K562 (cell line): ENCODE measurements at regions not wholly inside any gene's neighbourhood (a gene's known extent, or its start where the extent isn't known, plus 50 kb on each side); places are given as distances from the start of the nearest gene placed in this dataset.

Source experiments
- ARNT ChIP-seq, 2 experiments: fragments of 450-650 bp; IDR thresholded peaks; 2 replicates each; pipeline ENCODE4 v1.6.1; 2016; ENCODE audit warnings: mild to moderate bottlenecking in 1 of 2
- ATF1 ChIP-seq, 2 experiments: fragments of 450-650 bp in 1 of 2; IDR thresholded peaks; 2 replicates each; pipeline ENCODE4 v1.6.1; 2016; ENCODE audit warnings: missing compliant biosample characterization in 1 of 2, missing genetic modification characterization in 1 of 2
- EP300 ChIP-seq: IDR thresholded peaks from 2 replicates; pipeline ENCODE4 v1.6.1; 2012; ENCODE audit warnings: low read length, improper control_type of control experiment
- GTF2F1 ChIP-seq: IDR thresholded peaks from 2 replicates; pipeline ENCODE4 v1.6.1; 2011; ENCODE audit warnings: low read depth, low read length, improper control_type of control experiment
- HMG20A ChIP-seq: fragments of 450-650 bp; formaldehyde crosslinking; conservative IDR thresholded peaks from 2 replicates; pipeline ENCODE4 v1.4.0; 2020; ENCODE audit warnings: mild to moderate bottlenecking, mixed read lengths
- KHSRP ChIP-seq: fragments of 450-650 bp; IDR thresholded peaks from 2 replicates; pipeline ENCODE4 v1.6.1; 2017
- LARP7 ChIP-seq: fragments of 450-650 bp; IDR thresholded peaks from 2 replicates; pipeline ENCODE4 v1.6.1; 2016
- MCM5 ChIP-seq: fragments of 450-650 bp; IDR thresholded peaks from 2 replicates; pipeline ENCODE4 v1.6.1; 2016; ENCODE audit warnings: low read depth
- MCM7 ChIP-seq, 2 experiments: fragments of 450-650 bp; IDR thresholded peaks; 2 replicates each; pipeline ENCODE4 v1.6.1; 2016 to 2018
- MTA3 ChIP-seq: fragments of 450-650 bp; formaldehyde crosslinking; IDR thresholded peaks from 2 replicates; pipeline ENCODE4 v1.6.1; 2017; ENCODE audit warnings: mild to moderate bottlenecking, borderline replicate concordance
- NBN ChIP-seq: fragments of 450-650 bp; IDR thresholded peaks from 2 replicates; pipeline ENCODE4 v1.6.1; 2016; ENCODE audit warnings: low read depth, mild to moderate bottlenecking
- NCOA1 ChIP-seq: fragments of 450-650 bp; IDR thresholded peaks from 2 replicates; pipeline ENCODE4 v1.6.1; 2016; ENCODE audit warnings: low read depth
- OTX1 ChIP-seq: fragments of 450-650 bp; formaldehyde crosslinking; IDR thresholded peaks from 2 replicates; pipeline ENCODE4 v1.4.0; 2022; ENCODE audit warnings: mild to moderate bottlenecking
- PTTG1 ChIP-seq: fragments of 450-650 bp; IDR thresholded peaks from 2 replicates; pipeline ENCODE4 v1.6.1; 2016; ENCODE audit warnings: low read depth, mild to moderate bottlenecking, missing genetic modification characterization, missing compliant biosample characterization
- RBM25 ChIP-seq: fragments of 200-400 bp; formaldehyde crosslinking; IDR thresholded peaks from 2 replicates; pipeline ENCODE4 v1.6.1; 2018; ENCODE audit warnings: low read length, low read depth, moderate library complexity; ENCODE audit not compliant: severe bottlenecking
- SETDB1 ChIP-seq: IDR thresholded peaks from one replicate; pipeline ENCODE4 v1.6.1; 2012; ENCODE audit warnings: low read length, control low read depth, inconsistent platforms
- TAF9B ChIP-seq: fragments of 450-650 bp; IDR thresholded peaks from 2 replicates; pipeline ENCODE4 v1.6.1; 2018; ENCODE audit warnings: mild to moderate bottlenecking; ENCODE audit not compliant: partially characterized antibody
- ZFP30 ChIP-seq: fragments of 250-450 bp; sonication (Bioruptor Pico); IDR thresholded peaks from 2 replicates; pipeline ENCODE4 v1.8.0; 2022; ENCODE audit warnings: moderate library complexity, mild to moderate bottlenecking, inconsistent platforms, borderline replicate concordance
- ZFP36 ChIP-seq: fragments of 150-350 bp; IDR thresholded peaks from 2 replicates; pipeline ENCODE4 v1.6.1; 2018; ENCODE audit warnings: low read length, low read depth; ENCODE audit not compliant: partially characterized antibody
- ZKSCAN3 ChIP-seq: fragments of 250-450 bp; sonication (Bioruptor Pico); IDR thresholded peaks from 2 replicates; pipeline ENCODE4 v1.4.0; 2020
- ZNF12 ChIP-seq: sonication (generic); formaldehyde crosslinking; IDR thresholded peaks from 2 replicates; pipeline ENCODE4 v1.4.0; 2020; ENCODE audit warnings: mild to moderate bottlenecking, missing genetic modification reagents
- ZNF134 ChIP-seq: fragments of 250-450 bp; sonication (Bioruptor Pico); conservative IDR thresholded peaks from 2 replicates; pipeline ENCODE4 v1.4.0; 2020
- TF ChIP-seq, protein P1 (sequence below): sonication (generic); formaldehyde crosslinking; IDR thresholded peaks from 2 replicates; pipeline ENCODE4 v1.8.0; 2022; ENCODE audit warnings: mild to moderate bottlenecking, missing genetic modification reagents
- TF ChIP-seq, protein P2 (sequence below): fragments of 450-650 bp; IDR thresholded peaks from 2 replicates; pipeline ENCODE4 v1.6.1; 2016; ENCODE audit warnings: low read depth, mild to moderate bottlenecking, moderate library complexity
- TF ChIP-seq, protein P3 (sequence below): fragments of 250-450 bp; sonication (Bioruptor Pico); IDR thresholded peaks from 2 replicates; pipeline ENCODE4 v1.9.0; 2021; ENCODE audit warnings: mild to moderate bottlenecking, inconsistent platforms
- TF ChIP-seq, protein P4 (sequence below): fragments of 450-650 bp; IDR thresholded peaks from 2 replicates; pipeline ENCODE4 v1.6.1; 2016; ENCODE audit warnings: borderline replicate concordance

DNA sequence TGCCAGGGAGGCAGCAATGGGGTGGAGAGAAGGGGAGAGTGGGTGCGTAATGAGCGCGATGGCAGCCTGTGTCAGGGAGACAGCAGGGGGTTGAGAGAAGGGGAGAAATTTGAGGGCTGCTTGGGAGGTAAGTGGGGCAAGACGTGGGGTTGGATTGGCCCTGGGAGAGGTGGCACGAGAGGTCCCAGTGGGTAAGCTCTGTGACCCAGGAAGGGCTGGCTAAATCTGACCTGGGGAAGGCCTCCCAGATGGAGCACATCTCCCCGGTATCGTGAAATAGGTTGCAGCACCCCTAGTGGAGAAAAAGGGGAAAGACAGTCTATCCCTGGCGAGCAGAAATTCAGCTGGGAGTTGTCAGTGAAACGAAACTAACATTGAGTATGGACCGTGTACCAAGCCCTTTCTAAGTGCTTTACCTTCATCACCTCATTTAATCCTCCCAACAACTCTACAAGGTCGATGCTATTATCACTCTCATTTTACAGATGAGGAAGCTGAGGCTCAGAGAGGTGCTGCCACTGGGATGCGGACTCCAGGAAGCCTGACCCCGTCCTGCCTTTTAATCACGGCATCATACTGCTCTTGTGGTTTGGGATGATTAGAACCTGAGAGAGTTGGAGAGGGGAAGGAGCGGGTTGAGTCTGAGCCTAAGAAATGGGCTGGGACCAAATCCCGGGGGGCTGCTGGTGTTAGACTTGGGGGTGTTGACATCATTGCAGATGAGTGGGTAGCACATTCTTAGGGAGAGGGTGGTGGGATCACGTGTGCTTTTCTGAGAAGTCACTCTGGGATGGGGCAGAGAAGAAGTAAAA lies 56.6 kb upstream of the RPL11 start (continued):
- no peak for TF ChIP-seq ZFP30 (CRISPR knock-in tag)
- TF ChIP-seq SETDB1 = no peak
- TF ChIP-seq MCM7 (IDR thresholded peaks at IDR 0.05) = no peak
- no peak for TF ChIP-seq OTX1 (CRISPR knock-in tag)
- no peak for TF ChIP-seq NCOA1
- no peak for TF ChIP-seq KHSRP
- TF ChIP-seq ZNF12 = no peak
- no peak for TF ChIP-seq TAF9B
- TF ChIP-seq LARP7 = peak; percentile 54; the same call in 1 of the 2 replicates
- TF ChIP-seq ARNT (IDR thresholded peaks at IDR 0.05) = peak in 1 of 2 experiments; percentile 80; a peak in 1 of 4 replicates
- TF ChIP-seq ZFP36 = no peak
- no peak for TF ChIP-seq GTF2F1
- TF ChIP-seq, protein P1, sequence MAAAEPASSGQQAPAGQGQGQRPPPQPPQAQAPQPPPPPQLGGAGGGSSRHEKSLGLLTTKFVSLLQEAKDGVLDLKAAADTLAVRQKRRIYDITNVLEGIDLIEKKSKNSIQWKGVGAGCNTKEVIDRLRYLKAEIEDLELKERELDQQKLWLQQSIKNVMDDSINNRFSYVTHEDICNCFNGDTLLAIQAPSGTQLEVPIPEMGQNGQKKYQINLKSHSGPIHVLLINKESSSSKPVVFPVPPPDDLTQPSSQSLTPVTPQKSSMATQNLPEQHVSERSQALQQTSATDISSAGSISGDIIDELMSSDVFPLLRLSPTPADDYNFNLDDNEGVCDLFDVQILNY (CRISPR knock-in tag) = no peak
- no peak for TF ChIP-seq EP300
- TF ChIP-seq HMG20A = no peak
- TF ChIP-seq, protein P2, sequence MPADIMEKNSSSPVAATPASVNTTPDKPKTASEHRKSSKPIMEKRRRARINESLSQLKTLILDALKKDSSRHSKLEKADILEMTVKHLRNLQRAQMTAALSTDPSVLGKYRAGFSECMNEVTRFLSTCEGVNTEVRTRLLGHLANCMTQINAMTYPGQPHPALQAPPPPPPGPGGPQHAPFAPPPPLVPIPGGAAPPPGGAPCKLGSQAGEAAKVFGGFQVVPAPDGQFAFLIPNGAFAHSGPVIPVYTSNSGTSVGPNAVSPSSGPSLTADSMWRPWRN = no peak
- peak; percentile 38; the same call in 1 of the 2 replicates for TF ChIP-seq MTA3
- TF ChIP-seq MCM5 = no peak
- TF ChIP-seq RBM25 = no peak
- TF ChIP-seq NBN = peak; percentile 46; the same call in 1 of the 2 replicates
- no peak for TF ChIP-seq ZKSCAN3 (CRISPR knock-in tag)
- TF ChIP-seq ATF1 (CRISPR knock-in tag; IDR thresholded peaks at IDR 0.05) = no peak
- no peak for TF ChIP-seq ATF1 (tag; IDR thresholded peaks at IDR 0.05)
- TF ChIP-seq, protein P3, sequence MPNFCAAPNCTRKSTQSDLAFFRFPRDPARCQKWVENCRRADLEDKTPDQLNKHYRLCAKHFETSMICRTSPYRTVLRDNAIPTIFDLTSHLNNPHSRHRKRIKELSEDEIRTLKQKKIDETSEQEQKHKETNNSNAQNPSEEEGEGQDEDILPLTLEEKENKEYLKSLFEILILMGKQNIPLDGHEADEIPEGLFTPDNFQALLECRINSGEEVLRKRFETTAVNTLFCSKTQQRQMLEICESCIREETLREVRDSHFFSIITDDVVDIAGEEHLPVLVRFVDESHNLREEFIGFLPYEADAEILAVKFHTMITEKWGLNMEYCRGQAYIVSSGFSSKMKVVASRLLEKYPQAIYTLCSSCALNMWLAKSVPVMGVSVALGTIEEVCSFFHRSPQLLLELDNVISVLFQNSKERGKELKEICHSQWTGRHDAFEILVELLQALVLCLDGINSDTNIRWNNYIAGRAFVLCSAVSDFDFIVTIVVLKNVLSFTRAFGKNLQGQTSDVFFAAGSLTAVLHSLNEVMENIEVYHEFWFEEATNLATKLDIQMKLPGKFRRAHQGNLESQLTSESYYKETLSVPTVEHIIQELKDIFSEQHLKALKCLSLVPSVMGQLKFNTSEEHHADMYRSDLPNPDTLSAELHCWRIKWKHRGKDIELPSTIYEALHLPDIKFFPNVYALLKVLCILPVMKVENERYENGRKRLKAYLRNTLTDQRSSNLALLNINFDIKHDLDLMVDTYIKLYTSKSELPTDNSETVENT (CRISPR knock-in tag) = 0 out of 2 replicates have a peak, but pooled peaks have one; percentile 5
- TF ChIP-seq ZNF134 (CRISPR knock-in tag) = no peak
- no peak for TF ChIP-seq PTTG1 (tag)
- TF ChIP-seq, protein P4, sequence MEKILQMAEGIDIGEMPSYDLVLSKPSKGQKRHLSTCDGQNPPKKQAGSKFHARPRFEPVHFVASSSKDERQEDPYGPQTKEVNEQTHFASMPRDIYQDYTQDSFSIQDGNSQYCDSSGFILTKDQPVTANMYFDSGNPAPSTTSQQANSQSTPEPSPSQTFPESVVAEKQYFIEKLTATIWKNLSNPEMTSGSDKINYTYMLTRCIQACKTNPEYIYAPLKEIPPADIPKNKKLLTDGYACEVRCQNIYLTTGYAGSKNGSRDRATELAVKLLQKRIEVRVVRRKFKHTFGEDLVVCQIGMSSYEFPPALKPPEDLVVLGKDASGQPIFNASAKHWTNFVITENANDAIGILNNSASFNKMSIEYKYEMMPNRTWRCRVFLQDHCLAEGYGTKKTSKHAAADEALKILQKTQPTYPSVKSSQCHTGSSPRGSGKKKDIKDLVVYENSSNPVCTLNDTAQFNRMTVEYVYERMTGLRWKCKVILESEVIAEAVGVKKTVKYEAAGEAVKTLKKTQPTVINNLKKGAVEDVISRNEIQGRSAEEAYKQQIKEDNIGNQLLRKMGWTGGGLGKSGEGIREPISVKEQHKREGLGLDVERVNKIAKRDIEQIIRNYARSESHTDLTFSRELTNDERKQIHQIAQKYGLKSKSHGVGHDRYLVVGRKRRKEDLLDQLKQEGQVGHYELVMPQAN = no peak
